OCI-LY7 (cell line): ENCODE measurements at regions not wholly inside any gene's neighbourhood (a gene's known extent, or its start where the extent isn't known, plus 50 kb on each side); places are given as distances from the start of the nearest gene placed in this dataset.

Source experiments
- EZH2phosphoT487 ChIP-seq: fragments of 200-600 bp; sonication (generic); IDR thresholded peaks from 2 replicates; pipeline ENCODE4 v1.6.1; 2018; ENCODE audit warnings: low read depth, borderline replicate concordance, mild to moderate bottlenecking, mixed run types, antibody characterized with exemption, low read length, moderate library complexity, mixed read lengths
- TF ChIP-seq, protein P1 (sequence below): fragments of 200-600 bp; sonication (generic); conservative IDR thresholded peaks from 2 replicates; pipeline ENCODE4 v1.5.1; 2014; ENCODE audit warnings: mild to moderate bottlenecking, antibody characterized with exemption, low read length, moderate library complexity, mixed read lengths

DNA sequence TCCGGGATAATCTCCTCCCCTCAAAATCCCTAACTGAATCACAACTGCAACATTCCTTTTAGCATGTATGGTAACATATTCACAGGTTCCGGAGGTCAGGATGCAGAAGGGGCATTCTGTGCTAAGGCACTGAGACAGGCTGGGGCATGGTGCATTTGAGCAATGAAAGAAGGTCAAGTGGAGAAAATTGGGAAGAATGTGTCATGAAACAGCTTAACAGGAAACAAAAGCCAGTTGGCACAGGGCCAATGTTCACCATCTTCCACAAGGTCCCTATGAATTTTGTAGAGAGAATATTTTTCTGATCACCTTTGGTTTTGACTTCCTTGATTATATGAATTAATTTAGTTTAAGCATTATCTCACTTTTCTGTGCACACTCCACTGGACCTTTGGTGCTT lies 587.7 kb upstream of the NR2F2 start:
- TF ChIP-seq, protein P1, sequence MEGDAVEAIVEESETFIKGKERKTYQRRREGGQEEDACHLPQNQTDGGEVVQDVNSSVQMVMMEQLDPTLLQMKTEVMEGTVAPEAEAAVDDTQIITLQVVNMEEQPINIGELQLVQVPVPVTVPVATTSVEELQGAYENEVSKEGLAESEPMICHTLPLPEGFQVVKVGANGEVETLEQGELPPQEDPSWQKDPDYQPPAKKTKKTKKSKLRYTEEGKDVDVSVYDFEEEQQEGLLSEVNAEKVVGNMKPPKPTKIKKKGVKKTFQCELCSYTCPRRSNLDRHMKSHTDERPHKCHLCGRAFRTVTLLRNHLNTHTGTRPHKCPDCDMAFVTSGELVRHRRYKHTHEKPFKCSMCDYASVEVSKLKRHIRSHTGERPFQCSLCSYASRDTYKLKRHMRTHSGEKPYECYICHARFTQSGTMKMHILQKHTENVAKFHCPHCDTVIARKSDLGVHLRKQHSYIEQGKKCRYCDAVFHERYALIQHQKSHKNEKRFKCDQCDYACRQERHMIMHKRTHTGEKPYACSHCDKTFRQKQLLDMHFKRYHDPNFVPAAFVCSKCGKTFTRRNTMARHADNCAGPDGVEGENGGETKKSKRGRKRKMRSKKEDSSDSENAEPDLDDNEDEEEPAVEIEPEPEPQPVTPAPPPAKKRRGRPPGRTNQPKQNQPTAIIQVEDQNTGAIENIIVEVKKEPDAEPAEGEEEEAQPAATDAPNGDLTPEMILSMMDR, result no peak
- no peak for TF ChIP-seq EZH2phosphoT487
